ENCODE measurements at regions not wholly inside any gene's neighbourhood (a gene's known extent, or its start where the extent isn't known, plus 50 kb on each side); places are given as distances from the start of the nearest gene placed in this dataset.
A peak's percentile ranks its signal among the peaks of the same experiment; 100 is the strongest.

GRCh38 chr6:6057442-6058053, 50.8 kb upstream of the NRN1 start:
- H3K4me3 ChIP-seq (ENCODE audit: low read depth, low read length): no peak overlapping the region
- peak; percentile 77 for TF ChIP-seq CTCF (conservative IDR thresholded peaks at IDR 0.05; ENCODE audit: low read depth, low read length)
- peak; percentile 13 for DNase-seq (ENCODE audit: low read depth)
